HEK293T (cell line): ENCODE measurements at regions not wholly inside any gene's neighbourhood (a gene's known extent, or its start where the extent isn't known, plus 50 kb on each side); places are given as distances from the start of the nearest gene placed in this dataset.

ENCODE experiments used
- CTCF ChIA-PET: fragments of 350-600 bp; formaldehyde crosslinking; extraction: SDS; loops from one replicate; lab custom pipeline; 2021; ENCODE audit warnings: antibody characterized with exemption, inconsistent platforms; lab: Yijun Ruan, JAX
- POLR2A ChIA-PET: fragments of 350-600 bp; formaldehyde crosslinking; extraction: SDS; loops from one replicate; lab custom pipeline; 2020; ENCODE audit warnings: antibody characterized with exemption, inconsistent platforms; lab: Yijun Ruan, JAX
- DNase-seq: peaks from one replicate; pipeline ENCODE4 v3.0.0; 2012; ENCODE audit warnings: mixed read lengths; ENCODE audit errors: extremely low spot score
- ARNT ChIP-seq: fragments of 450-650 bp; IDR thresholded peaks from 2 replicates; pipeline ENCODE4 v1.6.1; 2017; ENCODE audit warnings: mild to moderate bottlenecking
- BHLHE40 ChIP-seq: fragments of 450-650 bp; IDR thresholded peaks from 2 replicates; pipeline ENCODE4 v1.6.1; 2016; ENCODE audit warnings: mild to moderate bottlenecking, moderate library complexity, borderline replicate concordance
- CTBP1 ChIP-seq: fragments of 450-650 bp; IDR thresholded peaks from 2 replicates; pipeline ENCODE4 v1.6.1; 2016; ENCODE audit warnings: borderline replicate concordance
- ELF4 ChIP-seq: fragments of 450-650 bp; IDR thresholded peaks from 2 replicates; pipeline ENCODE4 v1.6.1; 2017; ENCODE audit warnings: antibody characterized with exemption
- FOXA1 ChIP-seq: fragments of 450-650 bp; IDR thresholded peaks from 2 replicates; pipeline ENCODE4 v1.6.1; 2016; ENCODE audit warnings: mild to moderate bottlenecking
- FOXK2 ChIP-seq: fragments of 450-650 bp; IDR thresholded peaks from 2 replicates; pipeline ENCODE4 v1.6.1; 2016; ENCODE audit warnings: mild to moderate bottlenecking
- FOXM1 ChIP-seq: fragments of 450-650 bp; IDR thresholded peaks from 2 replicates; pipeline ENCODE4 v1.6.1; 2017; ENCODE audit warnings: mild to moderate bottlenecking, borderline replicate concordance
- HDGF ChIP-seq: fragments of 450-650 bp; IDR thresholded peaks from 2 replicates; pipeline ENCODE4 v1.6.1; 2017; ENCODE audit warnings: antibody characterized with exemption, borderline replicate concordance
- L3MBTL2 ChIP-seq: fragments of 450-650 bp; conservative IDR thresholded peaks from 2 replicates; pipeline ENCODE4 v1.6.1; 2016; ENCODE audit warnings: mild to moderate bottlenecking
- LEF1 ChIP-seq: fragments of 450-650 bp; IDR thresholded peaks from 2 replicates; pipeline ENCODE4 v1.6.1; 2017; ENCODE audit warnings: mild to moderate bottlenecking, borderline replicate concordance
- NFRKB ChIP-seq: fragments of 450-650 bp; IDR thresholded peaks from 2 replicates; pipeline ENCODE4 v1.6.1; 2016; ENCODE audit warnings: mild to moderate bottlenecking, moderate library complexity
- PKNOX1 ChIP-seq: fragments of 450-650 bp; IDR thresholded peaks from 2 replicates; pipeline ENCODE4 v1.6.1; 2016
- SP1 ChIP-seq: fragments of 450-650 bp; IDR thresholded peaks from 2 replicates; pipeline ENCODE4 v1.6.1; 2017
- SUZ12 ChIP-seq: fragments of 450-650 bp; IDR thresholded peaks from 2 replicates; pipeline ENCODE4 v1.6.1; 2016; ENCODE audit warnings: mild to moderate bottlenecking
- TARDBP ChIP-seq: fragments of 450-650 bp; IDR thresholded peaks from 2 replicates; pipeline ENCODE4 v1.6.1; 2016
- ZNF384 ChIP-seq: fragments of 450-650 bp; IDR thresholded peaks from 2 replicates; pipeline ENCODE4 v1.6.1; 2016

- DNase-seq: no peak
- no peak for TF ChIP-seq BHLHE40
- no peak for TF ChIP-seq CTBP1
- no peak for TF ChIP-seq ZNF384
- no peak for TF ChIP-seq HDGF
- TF ChIP-seq SP1: no peak
- no peak for TF ChIP-seq FOXA1
- TF ChIP-seq FOXM1: no peak
- TF ChIP-seq LEF1: no peak
- TF ChIP-seq PKNOX1: no peak
- no peak for TF ChIP-seq ARNT
- no peak for TF ChIP-seq SUZ12
- no peak for TF ChIP-seq ELF4
- TF ChIP-seq NFRKB: no peak
- no peak for TF ChIP-seq TARDBP
- no peak for TF ChIP-seq L3MBTL2
- no peak for TF ChIP-seq FOXK2
- ChIA-PET POLR2A (no interaction called here), CTCF (no interaction called here)
These were observed 453.6 kb upstream of the THBS1 start for GRCh38 chr15:39127151-39127790.

GRCh38 chr15:39127925-39128617, 452.8 kb upstream of the THBS1 start:
- no peak for DNase-seq
- CTCF ChIA-PET: no interaction called here
- no peak for TF ChIP-seq L3MBTL2
- no peak for TF ChIP-seq TARDBP
- no peak for TF ChIP-seq ZNF384
- TF ChIP-seq ARNT: no peak
- POLR2A ChIA-PET: no interaction called here

- TF ChIP-seq HDGF: no peak
- no peak for TF ChIP-seq SP1
- TF ChIP-seq ELF4: no peak
- TF ChIP-seq SUZ12: no peak
- no peak for TF ChIP-seq BHLHE40
- no peak for TF ChIP-seq FOXA1
- ChIA-PET POLR2A (no interaction called here), CTCF (no interaction called here)
- DNase-seq: no peak
These were observed 452.1 kb upstream of the THBS1 start for GRCh38 chr15:39128746-39129145.

GRCh38 chr15:39130556-39131379, 450.1 kb upstream of the THBS1 start:
- ChIA-PET CTCF (no interaction called here), POLR2A (no interaction called here)
- DNase-seq: no peak
- TF ChIP-seq FOXK2 (no peak), L3MBTL2 (no peak), FOXA1 (no peak), ELF4 (no peak), BHLHE40 (no peak), FOXM1 (no peak), LEF1 (no peak), SP1 (no peak), TARDBP (no peak), SUZ12 (no peak), ZNF384 (no peak), ARNT (no peak), HDGF (no peak), NFRKB (no peak), CTBP1 (no peak), PKNOX1 (no peak)

GRCh38 chr15:39131609-39132008, 449.3 kb upstream of the THBS1 start:
- DNase-seq: no peak
- TF ChIP-seq PKNOX1 (no peak), ZNF384 (no peak)
- CTCF ChIA-PET: no interaction called here
- POLR2A ChIA-PET: no interaction called here

- no peak for DNase-seq
- CTCF ChIA-PET: no interaction called here
- POLR2A ChIA-PET: no interaction called here
- no peak for TF ChIP-seq ZNF384
- TF ChIP-seq BHLHE40: no peak
- no peak for TF ChIP-seq TARDBP
- no peak for TF ChIP-seq ARNT
- no peak for TF ChIP-seq LEF1
These were observed 448.8 kb upstream of the THBS1 start for GRCh38 chr15:39132070-39132469.
